IPS DF 6.9 (cell line): ENCODE measurements at regions not wholly inside any gene's neighbourhood (a gene's known extent, or its start where the extent isn't known, plus 50 kb on each side); places are given as distances from the start of the nearest gene placed in this dataset.

Experiments
- DNase-seq: peaks from one replicate; pipeline ENCODE4 v3.0.0-alpha.2; 2013; ENCODE audit warnings: low read depth, low spot score
- H3K27ac ChIP-seq: one replicate; pipeline ENCODE4 v1.5.1; 2013; ENCODE audit warnings: low read length, control low read depth
- H3K27me3 ChIP-seq: 2 replicates; pipeline ENCODE4 v1.6.1; 2013; ENCODE audit warnings: mild to moderate bottlenecking, low read length; ENCODE audit not compliant: control insufficient read depth, insufficient read depth
- H3K36me3 ChIP-seq: 2 replicates; pipeline ENCODE4 v1.6.1; 2013; ENCODE audit warnings: low read length; ENCODE audit not compliant: control insufficient read depth, insufficient read depth
- H3K4me1 ChIP-seq: 2 replicates; pipeline ENCODE4 v1.6.1; 2013; ENCODE audit warnings: low read length; ENCODE audit not compliant: control insufficient read depth, insufficient read depth
- H3K4me3 ChIP-seq: 2 replicates; pipeline ENCODE4 v1.5.1; 2013; ENCODE audit warnings: mild to moderate bottlenecking, low read length
- H3K9me3 ChIP-seq: 2 replicates; pipeline ENCODE4 v1.6.1; 2013; ENCODE audit warnings: low read length, inconsistent platforms; ENCODE audit not compliant: control insufficient read depth, insufficient read depth
- WGBS: extraction: QIAGEN DNeasy Blood & Tissue Kit; methylation state at CpG from one replicate; pipeline ENCODE4 v1.1.7; 2013; ENCODE audit warnings: mixed read lengths, missing lambda C conversion rate; ENCODE audit not compliant: insufficient read length, insufficient coverage; 5-methylcytosine and 5-hydroxymethylcytosine counted together

DNA sequence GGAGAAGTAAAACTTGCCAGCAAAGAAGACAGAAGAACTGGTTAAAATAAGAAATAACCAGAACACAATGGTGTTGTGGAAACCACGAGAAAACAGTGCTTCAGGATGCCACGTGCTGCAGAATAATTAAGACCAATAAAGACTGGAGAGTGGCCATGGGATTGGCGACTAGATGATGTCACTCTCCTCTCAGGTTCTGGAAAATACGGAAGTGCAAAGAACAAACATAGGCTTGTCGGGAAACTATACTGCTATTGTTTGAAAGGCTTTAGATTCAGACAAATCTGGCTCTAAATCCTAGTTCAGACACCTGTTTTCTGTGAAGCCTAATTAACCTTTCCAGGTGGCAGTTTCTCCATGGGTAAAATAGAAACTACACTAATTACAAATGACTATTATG is 138.4 kb upstream of the STXBP5 start:
- Histone ChIP-seq H3K9me3 (no peaks in the 10 kb centered on the region; the same call in 1 of the 2 replicates), H3K4me3 (no peak overlapping the region), H3K4me1 (no peaks in the 10 kb centered on the region), H3K27me3 (no peaks in the 10 kb centered on the region), H3K27ac (no peak overlapping the region), H3K36me3 (no peaks in the 10 kb centered on the region)
- DNase-seq, result no peak
- no CpG with 5 or more reads among the region's 5 CpGs for WGBS

DNA sequence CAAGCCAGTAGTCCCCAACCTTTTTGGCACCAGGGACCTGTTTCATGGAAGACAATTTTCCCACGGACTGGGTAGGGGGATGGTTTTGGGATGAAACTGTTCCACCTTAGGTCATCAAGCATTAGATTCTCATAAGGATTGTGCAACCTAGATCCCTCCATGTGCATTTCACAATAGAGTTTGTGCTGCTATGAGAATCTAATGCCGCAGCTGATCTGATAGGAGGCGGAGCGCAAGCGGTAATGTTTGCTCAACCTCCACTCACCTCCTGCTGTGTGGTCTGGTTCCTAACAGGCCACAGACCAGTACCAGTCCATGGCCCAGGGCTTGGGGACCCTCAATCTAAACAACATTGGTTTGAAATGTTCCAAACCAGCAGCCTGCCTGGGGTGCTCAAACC is 137.0 kb upstream of the STXBP5 start:
- no CpG with 5 or more reads among the region's 5 CpGs for WGBS
- Histone ChIP-seq H3K9me3 (no peaks in the 10 kb centered on the region; the same call in 1 of the 2 replicates), H3K4me3 (no peak overlapping the region), H3K36me3 (no peaks in the 10 kb centered on the region), H3K4me1 (no peaks in the 10 kb centered on the region), H3K27me3 (no peaks in the 10 kb centered on the region), H3K27ac (no peak overlapping the region)
- no peak for DNase-seq

DNA sequence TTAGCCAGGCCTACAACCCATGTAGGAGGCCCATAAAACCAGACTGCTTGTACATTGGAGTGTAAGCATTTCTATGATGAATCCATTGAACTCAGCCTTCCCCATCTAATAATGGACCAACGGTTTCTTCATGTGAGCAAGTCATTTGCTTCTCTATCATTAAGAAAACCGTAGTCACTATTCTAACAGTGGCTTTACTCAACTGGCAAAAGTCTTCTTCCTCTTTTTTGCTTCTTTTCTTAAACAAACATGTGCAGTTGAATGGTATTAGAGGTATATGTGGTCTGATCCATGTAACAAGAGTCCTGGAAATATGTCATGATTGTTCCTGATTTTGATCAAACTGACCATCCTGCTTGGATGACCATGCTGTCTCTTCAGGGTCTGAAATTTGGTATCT is 132.4 kb upstream of the STXBP5 start:
- no peaks in the 10 kb centered on the region for H3K36me3 ChIP-seq
- no peaks in the 10 kb centered on the region for H3K4me1 ChIP-seq
- H3K27ac ChIP-seq, result no peak overlapping the region
- H3K27me3 ChIP-seq, result no peaks in the 10 kb centered on the region
- H3K9me3 ChIP-seq, result no peaks in the 10 kb centered on the region; the same call in 1 of the 2 replicates
- no CpG with 5 or more reads among the region's 2 CpGs for WGBS
- no peak overlapping the region for H3K4me3 ChIP-seq
- no peak for DNase-seq

DNA sequence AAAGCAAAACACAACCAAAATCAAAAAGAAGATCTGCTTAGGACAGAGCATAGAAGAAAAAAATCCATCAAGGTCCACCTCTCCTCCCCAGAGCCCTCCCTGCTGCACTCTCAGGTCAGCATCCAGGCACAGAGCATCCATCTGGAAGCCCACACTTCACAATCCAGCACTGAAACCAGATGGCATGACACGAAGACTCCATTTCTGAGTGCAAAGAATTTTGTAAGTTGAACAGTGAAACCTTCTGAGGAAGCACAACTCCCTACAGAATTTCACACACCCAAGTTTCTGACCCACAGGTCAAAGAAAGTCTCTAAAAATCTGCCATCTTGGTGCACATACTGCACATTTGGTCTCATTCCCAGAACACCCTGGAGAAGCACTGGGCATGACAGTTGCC is 128.8 kb upstream of the STXBP5 start:
- Histone ChIP-seq H3K27me3 (no peaks in the 10 kb centered on the region), H3K4me3 (no peak overlapping the region), H3K9me3 (no peaks in the 10 kb centered on the region), H3K27ac (no peak overlapping the region), H3K36me3 (no peaks in the 10 kb centered on the region), H3K4me1 (no peaks in the 10 kb centered on the region)
- WGBS, result no CpG with 5 or more reads among the region's 1 CpG
- no peak for DNase-seq

DNA sequence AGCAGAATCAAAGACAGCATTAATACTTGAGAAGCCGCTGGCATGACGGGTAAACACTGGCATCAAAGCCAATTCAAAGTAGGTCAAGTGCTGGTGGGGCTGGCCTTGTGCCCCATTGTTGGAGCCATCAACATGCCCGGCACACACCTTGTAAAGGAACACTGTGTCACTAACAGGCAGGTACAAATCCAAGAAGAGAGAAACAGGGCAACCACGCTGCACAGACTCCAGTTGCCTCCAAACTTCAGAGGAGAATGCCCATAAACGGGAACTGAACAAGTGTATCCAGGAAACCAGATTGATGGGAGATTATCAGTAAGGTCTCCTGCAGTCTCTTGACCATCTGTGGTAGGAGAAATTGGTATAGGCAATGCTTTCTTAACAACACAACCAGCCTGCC is 127.0 kb upstream of the STXBP5 start:
- no peaks in the 10 kb centered on the region for H3K4me1 ChIP-seq
- no peaks in the 10 kb centered on the region for H3K9me3 ChIP-seq
- WGBS, result no CpG with 5 or more reads among the region's 5 CpGs
- no peaks in the 10 kb centered on the region for H3K36me3 ChIP-seq
- no peak overlapping the region for H3K27ac ChIP-seq
- no peaks in the 10 kb centered on the region for H3K27me3 ChIP-seq
- H3K4me3 ChIP-seq, result no peak overlapping the region
- no peak for DNase-seq

DNA sequence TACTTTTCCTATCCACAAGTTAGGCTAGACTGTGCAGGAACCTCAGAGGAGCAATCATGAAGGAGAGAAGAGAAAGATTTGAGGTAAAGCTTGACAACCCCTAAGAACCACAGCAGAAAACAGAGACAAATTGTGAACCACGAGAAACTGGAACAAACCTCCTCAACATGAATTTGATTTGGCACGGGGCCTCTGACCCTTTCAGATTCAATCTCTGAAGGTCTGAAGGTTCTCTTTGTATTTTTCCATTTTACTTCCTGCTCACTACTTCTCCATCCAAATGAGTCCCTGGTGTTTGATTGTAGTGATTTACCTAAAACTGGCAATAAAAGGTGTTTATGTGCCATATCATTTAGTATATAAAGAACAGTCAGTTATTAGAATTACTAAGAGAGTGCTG is 126.1 kb upstream of the STXBP5 start:
- DNase-seq, result no peak
- H3K9me3 ChIP-seq, result no peaks in the 10 kb centered on the region
- no peaks in the 10 kb centered on the region for H3K27me3 ChIP-seq
- no peak overlapping the region for H3K4me3 ChIP-seq
- H3K4me1 ChIP-seq, result no peaks in the 10 kb centered on the region
- no CpG with 5 or more reads among the region's 2 CpGs for WGBS
- H3K36me3 ChIP-seq, result no peaks in the 10 kb centered on the region
- no peak overlapping the region for H3K27ac ChIP-seq

DNA sequence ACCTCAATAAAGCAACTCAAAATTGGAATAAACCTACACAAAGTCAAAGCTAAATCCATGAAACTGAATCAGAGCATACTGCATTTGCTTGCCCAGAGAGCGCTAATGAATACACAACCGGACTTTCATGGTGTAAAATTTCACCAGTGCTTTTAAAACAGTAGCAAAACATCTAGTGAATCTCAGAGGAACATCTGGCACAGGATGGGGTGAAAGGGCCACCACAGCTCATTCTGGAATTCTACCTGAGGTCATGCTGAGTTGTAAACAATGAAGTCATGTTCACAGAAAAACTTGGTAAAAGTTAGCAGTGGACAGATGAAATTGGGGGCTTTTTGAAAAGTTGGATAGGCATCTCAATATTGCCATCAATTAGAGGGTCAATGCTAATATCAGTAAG is 125.6 kb upstream of the STXBP5 start:
- Histone ChIP-seq H3K27me3 (no peaks in the 10 kb centered on the region), H3K4me1 (no peaks in the 10 kb centered on the region), H3K9me3 (no peaks in the 10 kb centered on the region), H3K36me3 (no peaks in the 10 kb centered on the region), H3K27ac (no peak overlapping the region), H3K4me3 (no peak overlapping the region)
- DNase-seq, result no peak
- WGBS, result no CpG with 5 or more reads among the region's 2 CpGs

DNA sequence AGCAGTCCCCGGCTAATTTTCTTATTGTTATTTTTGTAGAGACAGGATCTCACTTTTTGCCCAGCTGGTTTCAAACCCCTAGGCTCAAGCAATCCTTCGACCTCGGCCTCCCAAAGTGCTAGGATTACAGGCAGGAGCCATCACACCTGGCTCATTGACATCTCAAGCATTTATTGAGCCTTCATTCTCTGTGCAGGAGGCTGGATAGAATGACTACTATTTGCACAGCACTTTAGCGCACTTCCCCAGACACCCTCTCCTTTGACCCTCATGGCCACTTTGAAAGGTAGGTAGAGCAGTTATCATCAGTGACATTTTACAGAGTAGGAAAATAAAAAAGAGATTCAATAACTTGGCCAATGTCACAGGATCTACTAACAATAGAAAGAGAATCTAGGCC is 124.0 kb upstream of the STXBP5 start:
- WGBS, result no CpG with 5 or more reads among the region's 4 CpGs
- H3K27me3 ChIP-seq, result no peaks in the 10 kb centered on the region
- H3K9me3 ChIP-seq, result no peaks in the 10 kb centered on the region
- H3K4me1 ChIP-seq, result no peaks in the 10 kb centered on the region
- no peaks in the 10 kb centered on the region for H3K36me3 ChIP-seq
- no peak for DNase-seq
- H3K27ac ChIP-seq, result no peak overlapping the region
- no peak overlapping the region for H3K4me3 ChIP-seq

DNA sequence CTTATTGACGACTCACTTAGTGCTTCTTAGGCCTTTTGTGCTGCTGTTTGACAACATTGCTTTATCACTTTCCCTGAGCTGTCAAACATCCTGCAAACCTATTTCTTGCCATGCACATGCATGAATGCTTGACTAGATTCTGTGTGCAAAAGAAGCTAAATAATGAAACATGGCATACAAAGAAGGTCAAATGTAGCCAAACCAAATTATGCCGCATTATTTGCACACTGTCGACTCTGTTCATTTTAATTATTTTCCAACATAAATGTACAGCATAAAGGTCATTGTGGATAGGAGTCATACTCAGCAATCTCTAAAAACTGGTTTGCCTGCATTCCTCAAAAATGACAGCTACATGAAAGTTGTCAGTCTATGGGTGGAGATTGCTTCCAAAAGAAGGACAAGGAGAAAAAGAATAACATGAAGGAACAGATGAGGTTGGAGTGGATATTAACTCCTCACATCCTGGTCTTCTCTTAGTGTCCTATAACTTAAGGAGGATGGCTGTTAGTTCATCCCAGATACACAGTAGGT is 123.1 kb upstream of the STXBP5 start:
- Histone ChIP-seq H3K36me3 (no peaks in the 10 kb centered on the region), H3K27ac (no peak overlapping the region), H3K9me3 (no peaks in the 10 kb centered on the region), H3K4me1 (no peaks in the 10 kb centered on the region), H3K27me3 (no peaks in the 10 kb centered on the region), H3K4me3 (no peak overlapping the region)
- no CpG with 5 or more reads among the region's 3 CpGs for WGBS
- no peak for DNase-seq

DNA sequence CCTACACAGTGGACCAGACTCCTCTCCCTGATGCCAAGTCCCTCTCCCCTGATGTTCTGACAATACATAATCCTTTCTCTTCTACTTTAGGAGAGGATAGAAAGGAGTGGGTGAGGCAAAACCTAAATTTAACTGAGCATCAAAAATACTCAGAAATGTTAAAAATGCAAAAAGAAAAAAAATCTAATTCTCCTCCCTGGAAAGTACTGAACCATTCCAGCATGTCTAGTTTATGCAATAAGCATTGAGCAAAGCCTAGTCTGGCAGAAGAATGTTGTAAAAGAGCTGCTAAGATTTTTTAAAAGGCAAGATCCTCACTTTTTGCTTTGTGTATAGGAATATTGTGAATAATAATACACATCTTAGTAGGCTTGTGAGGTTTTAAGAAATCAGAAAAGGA is 116.6 kb upstream of the STXBP5 start:
- H3K27me3 ChIP-seq, result no peaks in the 10 kb centered on the region
- no peaks in the 10 kb centered on the region for H3K4me1 ChIP-seq
- no peak for DNase-seq
- no peaks in the 10 kb centered on the region for H3K9me3 ChIP-seq
- H3K36me3 ChIP-seq, result no peaks in the 10 kb centered on the region
- H3K4me3 ChIP-seq, result no peak overlapping the region
- no peak overlapping the region for H3K27ac ChIP-seq

DNA sequence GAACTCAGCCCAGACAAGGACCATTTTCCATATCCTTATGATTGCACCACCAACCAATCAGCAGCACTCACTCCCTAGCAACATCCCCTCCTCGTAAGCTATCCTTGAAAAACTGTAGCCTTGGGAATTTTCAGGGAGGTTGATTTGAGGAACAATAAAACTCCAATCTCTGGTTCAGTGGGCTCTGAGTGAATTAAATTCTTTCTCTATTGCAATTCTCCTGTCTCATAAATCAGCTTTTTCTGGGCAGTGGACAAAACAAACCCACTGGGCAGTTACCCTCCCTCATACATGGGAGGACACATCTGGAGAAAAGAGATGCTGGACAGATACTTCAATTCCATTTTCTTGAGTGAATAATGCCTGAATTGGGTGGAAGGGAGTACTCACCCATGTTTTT is 115.4 kb upstream of the STXBP5 start:
- H3K27ac ChIP-seq, result no peak overlapping the region
- H3K27me3 ChIP-seq, result no peaks in the 10 kb centered on the region
- no peaks in the 10 kb centered on the region for H3K36me3 ChIP-seq
- no peaks in the 10 kb centered on the region for H3K9me3 ChIP-seq
- WGBS, result no CpG with 5 or more reads among the region's 1 CpG
- no peaks in the 10 kb centered on the region for H3K4me1 ChIP-seq
- no peak overlapping the region for H3K4me3 ChIP-seq
- no peak for DNase-seq
